EL (cell line): ENCODE measurements at regions not wholly inside any gene's neighbourhood (a gene's known extent, or its start where the extent isn't known, plus 50 kb on each side); places are given as distances from the start of the nearest gene placed in this dataset.
A peak's percentile ranks its signal among the peaks of the same experiment; 100 is the strongest.
"Not testable (repeated sequence)": the region's sequence is repeated elsewhere in the genome, so short reads cannot be mapped to it uniquely, and the experiment has no call there.

Experiments
- DNase-seq: peaks from one replicate; pipeline ENCODE4 v3.0.0-alpha.2; 2016

- no peak for DNase-seq
Measured at GRCh38 chr11:92546603-92547002, 322.0 kb downstream of the FAT3 start.

- no peak for DNase-seq
Measured at GRCh38 chr11:92550411-92550810, 325.8 kb downstream of the FAT3 start.

GRCh38 chr11:92550871-92551270, 326.3 kb downstream of the FAT3 start:
- DNase-seq: no peak

GRCh38 chr11:92552942-92553341, 328.3 kb downstream of the FAT3 start:
- DNase-seq: peak; percentile 13

GRCh38 chr11:92554688-92555087, 330.1 kb downstream of the FAT3 start:
- DNase-seq: no peak

GRCh38 chr11:92556431-92556830, 331.8 kb downstream of the FAT3 start:
- peak; percentile 11 for DNase-seq

GRCh38 chr11:92557879-92558278, 333.3 kb downstream of the FAT3 start:
- DNase-seq: peak; percentile 27

- no peak for DNase-seq
Measured at GRCh38 chr11:92558323-92558722, 333.7 kb downstream of the FAT3 start.

- no peak for DNase-seq
Measured at GRCh38 chr11:92569726-92570125, 345.1 kb downstream of the FAT3 start.

- DNase-seq: no peak
Measured at GRCh38 chr11:92572559-92572958, 347.9 kb downstream of the FAT3 start.

GRCh38 chr11:92576315-92576714, 351.7 kb downstream of the FAT3 start:
- DNase-seq: no peak

- no peak for DNase-seq
Measured at GRCh38 chr11:92580908-92581307, 356.3 kb downstream of the FAT3 start.

- no peak for DNase-seq
Measured at GRCh38 chr11:92588393-92588792, 363.8 kb downstream of the FAT3 start.

GRCh38 chr11:92589512-92589911, 364.9 kb downstream of the FAT3 start:
- no peak for DNase-seq

- no peak for DNase-seq
Measured at GRCh38 chr11:92591521-92591920, 366.9 kb downstream of the FAT3 start.

GRCh38 chr11:92594251-92594650, 369.6 kb downstream of the FAT3 start:
- DNase-seq: no peak

GRCh38 chr11:92595052-92595451, 370.4 kb downstream of the FAT3 start:
- no peak for DNase-seq

- peak; percentile 13 for DNase-seq
Measured at GRCh38 chr11:92596596-92597317, 372.1 kb downstream of the FAT3 start.

GRCh38 chr11:92601048-92601447, 368.4 kb upstream of the MTNR1B start:
- DNase-seq: no peak

- DNase-seq: no peak
Measured at GRCh38 chr11:92605667-92606066, 363.8 kb upstream of the MTNR1B start.

- no peak for DNase-seq
Measured at GRCh38 chr11:92607969-92608722, 361.3 kb upstream of the MTNR1B start.

GRCh38 chr11:92611157-92611556, 358.3 kb upstream of the MTNR1B start:
- no peak for DNase-seq

- DNase-seq: not testable (repeated sequence)
Measured at GRCh38 chr11:92618020-92618419, 351.4 kb upstream of the MTNR1B start.

GRCh38 chr11:92623055-92623454, 346.4 kb upstream of the MTNR1B start:
- no peak for DNase-seq

- DNase-seq: no peak
Measured at GRCh38 chr11:92625894-92626293, 343.6 kb upstream of the MTNR1B start.
